Endodermal cell (in vitro differentiated cells): ENCODE measurements at regions not wholly inside any gene's neighbourhood (a gene's known extent, or its start where the extent isn't known, plus 50 kb on each side); places are given as distances from the start of the nearest gene placed in this dataset.
A peak's percentile ranks its signal among the peaks of the same experiment; 100 is the strongest.

Experiments used
- DNase-seq: peaks from one replicate; pipeline ENCODE4 v3.0.0-alpha.2; 2017
- H3K27ac ChIP-seq: 2 replicates; pipeline ENCODE4 v1.5.1; 2013; ENCODE audit warnings: mild to moderate bottlenecking, low read depth, low read length, moderate library complexity
- H3K27me3 ChIP-seq: 2 replicates; pipeline ENCODE4 v1.6.1; 2013; ENCODE audit warnings: mild to moderate bottlenecking, low read length, moderate library complexity; ENCODE audit not compliant: insufficient read depth, control insufficient read depth, poor library complexity, severe bottlenecking
- H3K36me3 ChIP-seq: 2 replicates; pipeline ENCODE4 v1.7.0; 2013; ENCODE audit warnings: mild to moderate bottlenecking, low read length, moderate library complexity; ENCODE audit not compliant: control insufficient read depth, insufficient read depth
- H3K4me1 ChIP-seq: one replicate; pipeline ENCODE4 v1.7.0; 2013; ENCODE audit warnings: low read length; ENCODE audit not compliant: control insufficient read depth, insufficient read depth
- H3K4me3 ChIP-seq: 2 replicates; pipeline ENCODE4 v1.5.1; 2013; ENCODE audit warnings: mild to moderate bottlenecking, low read length, moderate library complexity
- H3K9ac ChIP-seq: 2 replicates; pipeline ENCODE4 v1.6.1; 2013; ENCODE audit warnings: mild to moderate bottlenecking, low read length, moderate library complexity; ENCODE audit not compliant: poor library complexity, severe bottlenecking; ENCODE audit errors: extremely low read depth
- H3K9me3 ChIP-seq: 2 replicates; pipeline ENCODE4 v1.6.1; 2013; ENCODE audit warnings: mild to moderate bottlenecking, low read length, moderate library complexity; ENCODE audit not compliant: control insufficient read depth
- H3K27ac Mint-ChIP-seq: 2 replicates; pipeline ENCODE4 v1.8.0; 2020; ENCODE audit warnings: mixed read lengths
- H3K27me3 Mint-ChIP-seq: 2 replicates; pipeline ENCODE4 v1.8.0; 2021; ENCODE audit warnings: mild to moderate bottlenecking, mixed read lengths; ENCODE audit not compliant: insufficient read depth
- H3K36me3 Mint-ChIP-seq: 2 replicates; pipeline ENCODE4 v1.8.0; 2020; ENCODE audit warnings: low read depth, mixed read lengths
- H3K4me1 Mint-ChIP-seq: 2 replicates; pipeline ENCODE4 v1.8.0; 2020; ENCODE audit warnings: mixed read lengths
- H3K4me3 Mint-ChIP-seq: 2 replicates; pipeline ENCODE4 v1.8.0; 2020; ENCODE audit warnings: mild to moderate bottlenecking, moderate library complexity, mixed read lengths
- H3K9me3 Mint-ChIP-seq: 2 replicates; pipeline ENCODE4 v1.8.0; 2020; ENCODE audit warnings: mild to moderate bottlenecking, mixed read lengths
- CTCF ChIP-seq: fragments of 200-600 bp; sonication (generic); conservative IDR thresholded peaks from 2 replicates; pipeline ENCODE4 v1.5.0; 2021; ENCODE audit warnings: antibody characterized with exemption, mild to moderate bottlenecking
- WGBS, 2 experiments: methylation state at CpG; one replicate each; pipeline versions ENCODE4 v1.1.5 to v1.1.7; 2013; ENCODE audit warnings: missing lambda C conversion rate in 2 of 2, mixed read lengths in 1 of 2; ENCODE audit not compliant: insufficient coverage in 1 of 2, insufficient read length in 1 of 2; 5-methylcytosine and 5-hydroxymethylcytosine counted together

DNA sequence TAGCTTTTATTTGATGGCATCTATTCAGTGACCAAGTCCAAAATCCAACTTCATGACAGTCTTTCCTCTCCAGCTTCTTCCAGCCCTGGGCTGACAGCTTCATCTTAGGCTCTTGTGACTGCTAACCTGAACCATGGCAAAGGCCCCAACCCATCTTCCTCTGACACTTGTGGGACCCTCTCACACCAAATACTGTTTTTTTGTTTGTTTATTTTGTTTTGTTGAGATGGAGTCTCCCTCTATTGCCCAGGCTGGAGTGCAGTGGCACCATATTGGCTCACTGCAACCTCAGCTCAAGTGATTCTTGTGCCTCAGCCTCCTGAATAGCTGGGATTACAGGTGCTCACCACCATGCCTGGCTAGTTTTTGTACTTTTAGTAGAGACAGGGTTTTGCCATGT lies 265.2 kb downstream of the GATA3 start:
- no peaks in the 10 kb centered on the region for H3K27me3 ChIP-seq

DNA sequence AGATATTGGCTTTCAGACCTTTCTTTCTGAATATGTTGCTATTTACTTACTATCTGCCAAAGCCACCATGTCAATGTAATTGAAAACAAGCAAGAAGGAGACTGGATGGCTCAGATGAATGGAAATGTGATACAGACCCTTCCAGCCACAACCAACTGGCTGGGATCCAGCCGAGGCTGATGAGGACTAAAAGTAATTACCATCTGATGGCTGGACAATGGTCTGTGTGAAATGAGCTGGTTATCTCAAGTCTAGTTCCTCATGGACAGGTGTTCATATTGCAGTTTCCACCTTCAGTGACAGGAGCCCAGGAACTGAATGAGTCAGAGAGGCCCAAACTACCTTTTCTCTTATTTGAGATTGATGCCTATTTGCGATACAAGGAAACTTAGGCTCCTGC lies 267.5 kb downstream of the GATA3 start:
- Histone ChIP-seq H3K4me3 (no peak overlapping the region), H3K4me1 (no peaks in the 10 kb centered on the region), H3K9ac (no peak overlapping the region), H3K27ac (no peak overlapping the region), H3K36me3 (no peaks in the 10 kb centered on the region), H3K9me3 (no peaks in the 10 kb centered on the region), H3K27me3 (peaks cover 7% of the 10 kb centered on the region)
- H3K9me3 Mint-ChIP-seq = no peaks in the 10 kb centered on the region
- H3K4me3 Mint-ChIP-seq = no peak overlapping the region
- no peak for TF ChIP-seq CTCF
- no peak overlapping the region for H3K27ac Mint-ChIP-seq
- WGBS, 2 experiments = 67 to 93% methylated on average over 1 to 2 of the region's 2 CpGs
- H3K27me3 Mint-ChIP-seq = peaks cover 22% of the 10 kb centered on the region
- no peak for DNase-seq
- H3K36me3 Mint-ChIP-seq = no peaks in the 10 kb centered on the region
- peaks cover 6% of the 10 kb centered on the region for H3K4me1 Mint-ChIP-seq

More for the DNA sequence above, 265.2 kb downstream of the GATA3 start:
- Mint-ChIP-seq H3K36me3 (no peaks in the 10 kb centered on the region), H3K27me3 (peaks cover 23% of the 10 kb centered on the region), H3K9me3 (no peaks in the 10 kb centered on the region), H3K4me1 (peaks cover 5% of the 10 kb centered on the region), H3K4me3 (no peak overlapping the region), H3K27ac (no peak overlapping the region)
- H3K9me3 ChIP-seq = no peaks in the 10 kb centered on the region
- no peak for DNase-seq
- no peak overlapping the region for H3K27ac ChIP-seq
- peaks cover 7% of the 10 kb centered on the region for H3K4me1 ChIP-seq
- H3K9ac ChIP-seq = no peak overlapping the region
- H3K4me3 ChIP-seq = no peak overlapping the region
- TF ChIP-seq CTCF = peak; percentile 64
- no peaks in the 10 kb centered on the region for H3K36me3 ChIP-seq

DNA sequence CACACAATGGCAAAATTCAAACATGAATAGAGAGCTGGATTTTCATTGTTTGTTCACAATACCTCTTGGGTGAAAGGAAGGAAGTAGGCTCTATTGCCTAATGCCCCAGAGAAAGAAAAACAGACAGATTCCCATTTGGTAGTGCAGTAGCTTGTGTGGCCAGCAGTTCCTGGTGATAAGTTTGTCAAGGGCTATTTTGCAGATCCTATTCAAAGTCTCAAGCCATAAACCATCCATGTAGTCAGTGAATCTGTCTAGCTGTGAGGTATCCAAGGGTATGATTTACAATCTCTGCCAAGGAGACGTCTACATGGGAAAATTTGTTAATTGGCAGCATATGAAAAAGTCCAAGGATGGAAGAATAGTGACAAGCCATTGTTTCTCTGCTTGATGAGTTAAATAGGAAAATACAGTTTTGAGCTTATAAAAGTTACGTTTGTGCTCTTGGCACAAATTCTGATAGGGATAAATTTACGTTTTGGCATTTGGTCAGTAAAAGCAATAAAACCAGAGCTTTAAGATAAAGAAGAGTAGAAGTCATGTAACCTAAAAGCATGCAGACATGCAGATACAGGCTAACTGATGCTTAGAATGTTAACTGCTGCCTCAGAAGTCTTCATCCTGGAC lies 269.1 kb downstream of the GATA3 start:
- H3K4me3 Mint-ChIP-seq = no peak overlapping the region
- Histone ChIP-seq H3K27ac (no peak overlapping the region), H3K4me1 (no peaks in the 10 kb centered on the region), H3K27me3 (peaks cover 7% of the 10 kb centered on the region), H3K36me3 (no peaks in the 10 kb centered on the region), H3K9ac (no peak overlapping the region), H3K4me3 (no peak overlapping the region), H3K9me3 (no peaks in the 10 kb centered on the region)
- no peak for DNase-seq
- no peak overlapping the region for H3K27ac Mint-ChIP-seq
- no peaks in the 10 kb centered on the region for H3K9me3 Mint-ChIP-seq
- no peak for TF ChIP-seq CTCF
- WGBS, 2 experiments = 76 to 85% methylated on average over 3 of the region's 3 CpGs
- no peaks in the 10 kb centered on the region for H3K36me3 Mint-ChIP-seq
- H3K27me3 Mint-ChIP-seq = peaks cover 22% of the 10 kb centered on the region
- peaks cover 6% of the 10 kb centered on the region for H3K4me1 Mint-ChIP-seq
